ENCODE measurements at regions not wholly inside any gene's neighbourhood (a gene's known extent, or its start where the extent isn't known, plus 50 kb on each side); places are given as distances from the start of the nearest gene placed in this dataset.

DNA sequence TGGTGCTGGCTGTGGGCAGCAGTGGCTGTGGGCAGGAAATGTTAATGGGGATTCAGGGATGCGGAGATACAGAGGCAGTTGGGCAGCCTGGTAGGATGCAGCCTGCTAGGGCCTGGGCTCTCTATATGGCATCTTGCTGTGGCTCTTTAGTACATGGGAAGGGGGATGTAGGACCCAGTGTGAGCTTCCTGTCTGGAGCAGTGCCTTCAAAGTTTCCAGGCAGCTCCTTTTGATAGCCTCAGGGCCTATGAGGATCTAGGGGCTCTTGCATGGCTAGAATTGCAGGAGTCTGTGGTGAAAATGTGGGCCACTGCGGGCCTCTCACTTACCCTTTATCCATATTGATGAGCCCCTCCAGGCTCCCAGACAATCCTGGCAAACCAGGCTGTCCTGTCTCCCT is 213.2 kb upstream of the SNX19 start:
- TF ChIP-seq EZH2phosphoT487 (IDR thresholded peaks at IDR 0.05; ENCODE audit: borderline replicate concordance, low read depth, low read length): no peak
- TF ChIP-seq, protein P1, sequence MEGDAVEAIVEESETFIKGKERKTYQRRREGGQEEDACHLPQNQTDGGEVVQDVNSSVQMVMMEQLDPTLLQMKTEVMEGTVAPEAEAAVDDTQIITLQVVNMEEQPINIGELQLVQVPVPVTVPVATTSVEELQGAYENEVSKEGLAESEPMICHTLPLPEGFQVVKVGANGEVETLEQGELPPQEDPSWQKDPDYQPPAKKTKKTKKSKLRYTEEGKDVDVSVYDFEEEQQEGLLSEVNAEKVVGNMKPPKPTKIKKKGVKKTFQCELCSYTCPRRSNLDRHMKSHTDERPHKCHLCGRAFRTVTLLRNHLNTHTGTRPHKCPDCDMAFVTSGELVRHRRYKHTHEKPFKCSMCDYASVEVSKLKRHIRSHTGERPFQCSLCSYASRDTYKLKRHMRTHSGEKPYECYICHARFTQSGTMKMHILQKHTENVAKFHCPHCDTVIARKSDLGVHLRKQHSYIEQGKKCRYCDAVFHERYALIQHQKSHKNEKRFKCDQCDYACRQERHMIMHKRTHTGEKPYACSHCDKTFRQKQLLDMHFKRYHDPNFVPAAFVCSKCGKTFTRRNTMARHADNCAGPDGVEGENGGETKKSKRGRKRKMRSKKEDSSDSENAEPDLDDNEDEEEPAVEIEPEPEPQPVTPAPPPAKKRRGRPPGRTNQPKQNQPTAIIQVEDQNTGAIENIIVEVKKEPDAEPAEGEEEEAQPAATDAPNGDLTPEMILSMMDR (conservative IDR thresholded peaks at IDR 0.05; ENCODE audit: low read length): no peak
- H3K36me3 ChIP-seq (ENCODE audit: insufficient read depth, low read length): no peaks in the 10 kb centered on the region
- no peak overlapping the region for H3K4me2 ChIP-seq (ENCODE audit: low read length)
- no peaks in the 10 kb centered on the region for H3K79me2 ChIP-seq (ENCODE audit: insufficient read depth, low read depth, low read length)
- BruUV-seq (replicated peaks): no TSS peak
- CTCF ChIA-PET (ENCODE audit: unreplicated experiment): no interaction called here
- intact Hi-C loops (cut with micrococcal nuclease; ENCODE audit: unreplicated experiment): no loop called here
- 0 out of 2 replicates have a peak, but pooled peaks cover 5% of the 10 kb centered on the region for H3K9me3 ChIP-seq (ENCODE audit: low read length)
- POLR2A ChIA-PET: interaction anchor here (1.3 kb wide), 1 partner anchor 22 kb away, joined by 3 read pairs; no protein-coding TSS in a partner anchor
- DNase-seq (ENCODE audit: low spot score): no peak
- H4K20me1 ChIP-seq (ENCODE audit: insufficient read depth, low read length): no peaks in the 10 kb centered on the region
- H3K4me1 ChIP-seq (ENCODE audit: insufficient read depth, low read length, poor library complexity, severe bottlenecking): no peaks in the 10 kb centered on the region
- H2AFZ ChIP-seq (ENCODE audit: low read length): no peak overlapping the region
- no peak overlapping the region for H3K4me3 ChIP-seq (ENCODE audit: low read depth, low read length, poor library complexity, severe bottlenecking)
- H3K9me2 ChIP-seq (ENCODE audit: insufficient read depth, low read length): no peaks in the 10 kb centered on the region; the same call in 1 of the 2 replicates
- H3K27ac ChIP-seq (ENCODE audit: low read depth, low read length, poor library complexity, severe bottlenecking): no peak overlapping the region

GRCh38 chr11:131135611-131136010 is 219.3 kb upstream of the SNX19 start:
- BruUV-seq (replicated peaks): no TSS peak
- H3K4me3 ChIP-seq (ENCODE audit: low read depth, low read length, poor library complexity, severe bottlenecking): no peak overlapping the region
- H3K9me2 ChIP-seq (ENCODE audit: insufficient read depth, low read length): no peaks in the 10 kb centered on the region
- no peaks in the 10 kb centered on the region for H3K4me1 ChIP-seq (ENCODE audit: insufficient read depth, low read length, poor library complexity, severe bottlenecking)
- POLR2A ChIA-PET: no interaction called here
- no peaks in the 10 kb centered on the region for H3K9me3 ChIP-seq (ENCODE audit: low read length)
- intact Hi-C loops (cut with micrococcal nuclease; ENCODE audit: unreplicated experiment): no loop called here
- CTCF ChIA-PET (ENCODE audit: unreplicated experiment): no interaction called here
- DNase-seq (ENCODE audit: low spot score): no peak
- H3K36me3 ChIP-seq (ENCODE audit: insufficient read depth, low read length): no peaks in the 10 kb centered on the region
- H3K27ac ChIP-seq (ENCODE audit: low read depth, low read length, poor library complexity, severe bottlenecking): no peak overlapping the region
- no peak overlapping the region for H3K4me2 ChIP-seq (ENCODE audit: low read length)
- no peaks in the 10 kb centered on the region for H4K20me1 ChIP-seq (ENCODE audit: insufficient read depth, low read length)
- TF ChIP-seq, protein P1 (conservative IDR thresholded peaks at IDR 0.05; ENCODE audit: low read length): no peak
- no peak for TF ChIP-seq EZH2phosphoT487 (IDR thresholded peaks at IDR 0.05; ENCODE audit: borderline replicate concordance, low read depth, low read length)
- no peak overlapping the region for H2AFZ ChIP-seq (ENCODE audit: low read length)
- H3K79me2 ChIP-seq (ENCODE audit: insufficient read depth, low read depth, low read length): no peaks in the 10 kb centered on the region

DNA sequence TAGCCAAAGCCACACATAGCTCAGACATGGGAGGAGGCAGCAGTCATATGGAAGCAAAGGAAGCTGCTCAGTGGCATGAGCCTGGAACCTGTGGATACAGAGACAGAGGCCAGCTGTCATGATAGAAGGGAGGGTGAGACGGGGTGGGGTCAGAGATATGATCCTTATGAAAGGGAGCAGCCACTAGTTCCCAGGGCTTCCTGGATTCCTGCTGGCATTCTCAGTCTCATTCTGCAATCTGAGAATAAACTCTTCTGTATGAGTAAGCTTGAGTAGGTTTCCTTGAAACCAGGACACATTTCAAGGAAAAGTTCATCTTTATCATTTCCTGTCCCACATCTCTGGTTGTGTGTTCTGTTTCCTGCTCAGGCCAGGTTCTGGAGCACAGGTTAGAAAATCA is 220.2 kb upstream of the SNX19 start:
- ChIA-PET POLR2A (interaction anchor here (0.7 kb wide), 1 partner anchor 20 kb away, joined by 3 read pairs; no protein-coding TSS in a partner anchor), CTCF (ENCODE audit: unreplicated experiment) (no interaction called here)
- Histone ChIP-seq H4K20me1 (ENCODE audit: insufficient read depth, low read length) (no peaks in the 10 kb centered on the region), H3K36me3 (ENCODE audit: insufficient read depth, low read length) (no peaks in the 10 kb centered on the region), H3K9me2 (ENCODE audit: insufficient read depth, low read length) (no peaks in the 10 kb centered on the region), H3K27ac (ENCODE audit: low read depth, low read length, poor library complexity, severe bottlenecking) (no peak overlapping the region), H2AFZ (ENCODE audit: low read length) (no peak overlapping the region), H3K4me3 (ENCODE audit: low read depth, low read length, poor library complexity, severe bottlenecking) (no peak overlapping the region), H3K9me3 (ENCODE audit: low read length) (no peaks in the 10 kb centered on the region), H3K4me2 (ENCODE audit: low read length) (no peak overlapping the region), H3K79me2 (ENCODE audit: insufficient read depth, low read depth, low read length) (no peaks in the 10 kb centered on the region), H3K4me1 (ENCODE audit: insufficient read depth, low read length, poor library complexity, severe bottlenecking) (no peaks in the 10 kb centered on the region)
- DNase-seq (ENCODE audit: low spot score): no peak
- no TSS peak for BruUV-seq (replicated peaks)
- intact Hi-C loops (cut with micrococcal nuclease; ENCODE audit: unreplicated experiment): no loop called here
- TF ChIP-seq, protein P1 (conservative IDR thresholded peaks at IDR 0.05; ENCODE audit: low read length): no peak
- TF ChIP-seq EZH2phosphoT487 (IDR thresholded peaks at IDR 0.05; ENCODE audit: borderline replicate concordance, low read depth, low read length): no peak
